ENCODE measurements at regions not wholly inside any gene's neighbourhood (a gene's known extent, or its start where the extent isn't known, plus 50 kb on each side); places are given as distances from the start of the nearest gene placed in this dataset.

- RAD21 ChIA-PET (ENCODE audit: unreplicated experiment), result interaction anchor here (1.5 to 1.6 kb wide), 2 partner anchors 8 to 24 kb away, joined by 4 to 5 read pairs; no protein-coding TSS in a partner anchor
- in situ Hi-C loops (cut with MboI), result no loop called here
- no peak overlapping the region for H3K4me2 ChIP-seq (ENCODE audit: control insufficient read depth, insufficient read depth)
- no peak overlapping the region for H3K4me3 ChIP-seq
- SMC1A ChIA-PET (ENCODE audit: uncharacterized antibody, unreplicated experiment), result interaction anchor here (1.3 to 15.0 kb wide), 4 partner anchors 8 to 24 kb away, joined by 6 to 270 read pairs (median 8); no protein-coding TSS in a partner anchor
- intact Hi-C loops (cut with micrococcal nuclease; ENCODE audit: unreplicated experiment), result no loop called here
- no TSS peak for BruUV-seq (replicated peaks)
- FAIRE-seq (no peak), DNase-seq (ENCODE audit: low read depth, low spot score) (no peak), ATAC-seq (no peak)
- CTCF ChIA-PET, result no interaction called here
- H3K79me2 ChIP-seq (ENCODE audit: control insufficient read depth, insufficient read depth, low read length), result no peaks in the 10 kb centered on the region
- no peaks in the 10 kb centered on the region for H3K4me1 ChIP-seq (ENCODE audit: control insufficient read depth, insufficient read depth, low read length)
- H3K27me3 ChIP-seq (replicated peaks in 1 of 2; ENCODE audit: control insufficient read depth in 2 of 2, insufficient read depth in 2 of 2, low read length in 1 of 2), result no peaks in the 10 kb centered on the region
- no peak overlapping the region for H3K9ac ChIP-seq (ENCODE audit: control insufficient read depth, insufficient read depth, low read length)
- POLR2A ChIA-PET, result no interaction called here
- 34% methylated on average over 3 of the region's 3 CpGs for WGBS (ENCODE audit: insufficient coverage, insufficient replicate concordance, low lambda C conversion rate, missing lambda C conversion rate)
- H2AFZ ChIP-seq (ENCODE audit: control insufficient read depth, low read depth, low read length), result no peak overlapping the region
- H3K9me3 ChIP-seq (replicated peaks; ENCODE audit: control insufficient read depth, insufficient read depth, low read length), result no peaks in the 10 kb centered on the region
- H4K20me1 ChIP-seq (ENCODE audit: control insufficient read depth, insufficient read depth), result no peaks in the 10 kb centered on the region
- H3K36me3 ChIP-seq (ENCODE audit: control insufficient read depth in 2 of 2, insufficient read depth in 2 of 2, low read length in 1 of 2), result no peaks in the 10 kb centered on the region
- no peak overlapping the region for H3K27ac ChIP-seq (ENCODE audit: control insufficient read depth, insufficient read depth)
- TF ChIP-seq CTCF (IDR thresholded peaks at IDR 0.05 in 2 of 3, conservative IDR thresholded peaks at IDR 0.05 in 1 of 3; ENCODE audit: control insufficient read depth in 2 of 3, extremely low read depth in 1 of 3, insufficient read depth in 1 of 3, low read depth in 3 of 3, low read length in 3 of 3) (no peak), RAD51 (IDR thresholded peaks at IDR 0.05) (no peak), ZNF274 (IDR thresholded peaks at IDR 0.05; ENCODE audit: insufficient read depth, insufficient read length) (no peak), PRDM15 (CRISPR knock-in tag; IDR thresholded peaks at IDR 0.05) (no peak), NFIC (IDR thresholded peaks at IDR 0.05; ENCODE audit: low read depth, low read length) (no peak), TCF7 (IDR thresholded peaks at IDR 0.05; ENCODE audit: borderline replicate concordance) (no peak), IKZF2 (IDR thresholded peaks at IDR 0.05) (no peak), POLR2AphosphoS5 (IDR thresholded peaks at IDR 0.05; ENCODE audit: low read length) (no peak), ZBTB4 (CRISPR knock-in tag; IDR thresholded peaks at IDR 0.05) (no peak), NR2C2 (IDR thresholded peaks at IDR 0.05; ENCODE audit: borderline replicate concordance, control insufficient read depth, insufficient read length, low read depth) (no peak), SUZ12 (IDR thresholded peaks at IDR 0.05; ENCODE audit: unreplicated experiment) (no peak)
- TF ChIP-seq, protein P1, sequence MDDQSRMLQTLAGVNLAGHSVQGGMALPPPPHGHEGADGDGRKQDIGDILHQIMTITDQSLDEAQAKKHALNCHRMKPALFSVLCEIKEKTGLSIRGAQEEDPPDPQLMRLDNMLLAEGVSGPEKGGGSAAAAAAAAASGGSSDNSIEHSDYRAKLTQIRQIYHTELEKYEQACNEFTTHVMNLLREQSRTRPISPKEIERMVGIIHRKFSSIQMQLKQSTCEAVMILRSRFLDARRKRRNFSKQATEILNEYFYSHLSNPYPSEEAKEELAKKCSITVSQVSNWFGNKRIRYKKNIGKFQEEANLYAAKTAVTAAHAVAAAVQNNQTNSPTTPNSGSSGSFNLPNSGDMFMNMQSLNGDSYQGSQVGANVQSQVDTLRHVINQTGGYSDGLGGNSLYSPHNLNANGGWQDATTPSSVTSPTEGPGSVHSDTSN (IDR thresholded peaks at IDR 0.05; ENCODE audit: insufficient replicate concordance, low read depth, low read length), result no peak
These were observed 114.8 kb upstream of the COL8A1 start for GRCh38 chr3:99523431-99524127.
